Gastrocnemius medialis (tissue), 4 donors: ENCODE measurements at regions not wholly inside any gene's neighbourhood (a gene's known extent, or its start where the extent isn't known, plus 50 kb on each side); places are given as distances from the start of the nearest gene placed in this dataset.

Experiments used
- POLR2A ChIP-seq, 2 donors: fragments of 450-650 bp; IDR thresholded peaks; one replicate each; pipeline ENCODE4 v1.6.1; 2017; ENCODE audit warnings: antibody characterized with exemption in 2 of 2, mild to moderate bottlenecking in 2 of 2, moderate library complexity in 2 of 2
- TF ChIP-seq, protein P1 (sequence below), 5 experiments: fragments of 450-650 bp in 3 of 5; fragments of 200-600 bp in 2 of 5; sonication (generic) in 2 of 5; IDR thresholded peaks in 4 of 5; conservative IDR thresholded peaks in 1 of 5; 1 replicate in 4 of 5; 2 replicates in 1 of 5; pipeline ENCODE4 v1.5.1; 2016 to 2019; ENCODE audit warnings: antibody characterized with exemption in 5 of 5, mild to moderate bottlenecking in 3 of 5, moderate library complexity in 3 of 5

- TF ChIP-seq, protein P1, sequence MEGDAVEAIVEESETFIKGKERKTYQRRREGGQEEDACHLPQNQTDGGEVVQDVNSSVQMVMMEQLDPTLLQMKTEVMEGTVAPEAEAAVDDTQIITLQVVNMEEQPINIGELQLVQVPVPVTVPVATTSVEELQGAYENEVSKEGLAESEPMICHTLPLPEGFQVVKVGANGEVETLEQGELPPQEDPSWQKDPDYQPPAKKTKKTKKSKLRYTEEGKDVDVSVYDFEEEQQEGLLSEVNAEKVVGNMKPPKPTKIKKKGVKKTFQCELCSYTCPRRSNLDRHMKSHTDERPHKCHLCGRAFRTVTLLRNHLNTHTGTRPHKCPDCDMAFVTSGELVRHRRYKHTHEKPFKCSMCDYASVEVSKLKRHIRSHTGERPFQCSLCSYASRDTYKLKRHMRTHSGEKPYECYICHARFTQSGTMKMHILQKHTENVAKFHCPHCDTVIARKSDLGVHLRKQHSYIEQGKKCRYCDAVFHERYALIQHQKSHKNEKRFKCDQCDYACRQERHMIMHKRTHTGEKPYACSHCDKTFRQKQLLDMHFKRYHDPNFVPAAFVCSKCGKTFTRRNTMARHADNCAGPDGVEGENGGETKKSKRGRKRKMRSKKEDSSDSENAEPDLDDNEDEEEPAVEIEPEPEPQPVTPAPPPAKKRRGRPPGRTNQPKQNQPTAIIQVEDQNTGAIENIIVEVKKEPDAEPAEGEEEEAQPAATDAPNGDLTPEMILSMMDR (IDR thresholded peaks at IDR 0.05 in 4 of 5, conservative IDR thresholded peaks at IDR 0.05 in 1 of 5), result no peak
- no peak for TF ChIP-seq POLR2A (IDR thresholded peaks at IDR 0.05)
These were observed 1015.8 kb upstream of the EPHA6 start for GRCh38 chr3:95798628-95799027.
